Keratinocyte (primary cell): ENCODE measurements at regions not wholly inside any gene's neighbourhood (a gene's known extent, or its start where the extent isn't known, plus 50 kb on each side); places are given as distances from the start of the nearest gene placed in this dataset.

ENCODE experiments used
- DNase-seq: peaks from one replicate; pipeline ENCODE4 v3.0.0-alpha.2; 2011; ENCODE audit warnings: low read depth, missing footprints, low spot score
- FAIRE-seq: peaks from 2 replicates; lab custom pipeline; 2011; peaks lifted over from hg19 to GRCh38; lab: Jason Lieb, UNC
- H2AFZ ChIP-seq: 2 replicates; pipeline ENCODE4 v1.6.0; 2012; ENCODE audit warnings: low read length, control low read depth, inconsistent platforms; ENCODE audit not compliant: control insufficient read depth
- H3K27ac ChIP-seq: 2 replicates; pipeline ENCODE4 v1.5.1; 2011; ENCODE audit warnings: low read length; ENCODE audit not compliant: control insufficient read depth, insufficient read depth
- H3K27me3 ChIP-seq: 3 replicates; pipeline ENCODE4 v1.6.0; 2011; ENCODE audit warnings: low read length; ENCODE audit not compliant: control insufficient read depth, insufficient read depth; ENCODE audit errors: extremely low read depth
- H3K36me3 ChIP-seq, 2 experiments: 2 replicates in 1 of 2; 3 replicates in 1 of 2; pipeline ENCODE4 v1.5.1; 2011; ENCODE audit warnings: low read length in 2 of 2, mild to moderate bottlenecking in 1 of 2; ENCODE audit not compliant: control insufficient read depth in 2 of 2, insufficient read depth in 2 of 2; ENCODE audit errors: extremely low read depth in 1 of 2
- H3K4me1 ChIP-seq: 3 replicates; pipeline ENCODE4 v1.5.1; 2011; ENCODE audit warnings: low read length; ENCODE audit not compliant: control insufficient read depth, insufficient read depth; ENCODE audit errors: extremely low read depth
- H3K4me2 ChIP-seq: 3 replicates; pipeline ENCODE4 v1.6.0; 2011; ENCODE audit warnings: low read depth, low read length; ENCODE audit not compliant: control insufficient read depth, insufficient read depth; ENCODE audit errors: extremely low read depth
- H3K4me3 ChIP-seq, 3 experiments: fragments of 200-600 bp in 1 of 3; sonication (generic) in 1 of 3; 2 replicates in 2 of 3; 3 replicates in 1 of 3; pipeline ENCODE4 v1.5.1; 2011 to 2016; ENCODE audit warnings: low read length in 3 of 3, mild to moderate bottlenecking in 3 of 3, control low read depth in 2 of 3, inconsistent platforms in 1 of 3, low read depth in 1 of 3, mixed read lengths in 1 of 3, mixed run types in 1 of 3, moderate library complexity in 1 of 3; ENCODE audit not compliant: control insufficient read depth in 2 of 3, insufficient read depth in 2 of 3; ENCODE audit errors: extremely low read depth in 1 of 3
- H3K79me2 ChIP-seq: 2 replicates; pipeline ENCODE4 v1.6.0; 2012; ENCODE audit warnings: low read length; ENCODE audit not compliant: control insufficient read depth, insufficient read depth
- H3K9ac ChIP-seq: 3 replicates; pipeline ENCODE4 v1.6.0; 2011; ENCODE audit warnings: low read length; ENCODE audit not compliant: control insufficient read depth, insufficient read depth; ENCODE audit errors: extremely low read depth
- H3K9me1 ChIP-seq: 3 replicates; pipeline ENCODE4 v1.6.0; 2011; ENCODE audit warnings: low read length; ENCODE audit not compliant: control insufficient read depth, insufficient read depth; ENCODE audit errors: extremely low read depth
- H3K9me3 ChIP-seq: 2 replicates; pipeline ENCODE4 v1.5.1; 2012; ENCODE audit warnings: low read depth, low read length; ENCODE audit not compliant: control insufficient read depth
- H4K20me1 ChIP-seq: 3 replicates; pipeline ENCODE4 v1.6.0; 2011; ENCODE audit warnings: low read length; ENCODE audit not compliant: control insufficient read depth, insufficient read depth; ENCODE audit errors: extremely low read depth
- EZH2 ChIP-seq: IDR thresholded peaks from one replicate; pipeline ENCODE4 v1.6.1; 2012; ENCODE audit warnings: inconsistent platforms, mild to moderate bottlenecking, low read length, moderate library complexity
- dilution Hi-C: fragments of 300-500 bp; cut with MboI; formaldehyde crosslinking; loops from one replicate; pipeline ENCODE4 v1.7.0; 2020; ENCODE audit warnings: low sequenced_read_pairs; ENCODE audit not compliant: extremely low pct_ligation_motif_present
- TF ChIP-seq, protein P1 (sequence below), 3 experiments: IDR thresholded peaks in 1 of 3; conservative IDR thresholded peaks in 1 of 3; optimal IDR thresholded peaks in 1 of 3; 2 replicates in 2 of 3; 3 replicates in 1 of 3; pipeline versions ENCODE3 to v1.5.1; 2011; ENCODE audit warnings: low read length in 3 of 3, mild to moderate bottlenecking in 3 of 3, moderate library complexity in 2 of 3, control low read depth in 1 of 3, inconsistent platforms in 1 of 3; ENCODE audit not compliant: insufficient read depth in 2 of 3; ENCODE audit errors: extremely low read depth in 1 of 3

- Histone ChIP-seq H3K79me2 (no peaks in the 10 kb centered on the region), H3K9me1 (no peaks in the 10 kb centered on the region), H3K36me3 (no peaks in the 10 kb centered on the region), H2AFZ (no peak overlapping the region), H3K9ac (no peak overlapping the region), H3K27me3 (no peaks in the 10 kb centered on the region), H3K27ac (no peak overlapping the region), H3K4me3 (no peak overlapping the region), H3K9me3 (peaks cover 5% of the 10 kb centered on the region), H3K4me1 (peaks cover 28% of the 10 kb centered on the region), H4K20me1 (no peaks in the 10 kb centered on the region), H3K4me2 (peak overlapping the region; percentile 56)
- FAIRE-seq (no peak), DNase-seq (no peak)
- TF ChIP-seq, protein P1, sequence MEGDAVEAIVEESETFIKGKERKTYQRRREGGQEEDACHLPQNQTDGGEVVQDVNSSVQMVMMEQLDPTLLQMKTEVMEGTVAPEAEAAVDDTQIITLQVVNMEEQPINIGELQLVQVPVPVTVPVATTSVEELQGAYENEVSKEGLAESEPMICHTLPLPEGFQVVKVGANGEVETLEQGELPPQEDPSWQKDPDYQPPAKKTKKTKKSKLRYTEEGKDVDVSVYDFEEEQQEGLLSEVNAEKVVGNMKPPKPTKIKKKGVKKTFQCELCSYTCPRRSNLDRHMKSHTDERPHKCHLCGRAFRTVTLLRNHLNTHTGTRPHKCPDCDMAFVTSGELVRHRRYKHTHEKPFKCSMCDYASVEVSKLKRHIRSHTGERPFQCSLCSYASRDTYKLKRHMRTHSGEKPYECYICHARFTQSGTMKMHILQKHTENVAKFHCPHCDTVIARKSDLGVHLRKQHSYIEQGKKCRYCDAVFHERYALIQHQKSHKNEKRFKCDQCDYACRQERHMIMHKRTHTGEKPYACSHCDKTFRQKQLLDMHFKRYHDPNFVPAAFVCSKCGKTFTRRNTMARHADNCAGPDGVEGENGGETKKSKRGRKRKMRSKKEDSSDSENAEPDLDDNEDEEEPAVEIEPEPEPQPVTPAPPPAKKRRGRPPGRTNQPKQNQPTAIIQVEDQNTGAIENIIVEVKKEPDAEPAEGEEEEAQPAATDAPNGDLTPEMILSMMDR (optimal IDR thresholded peaks at IDR 0.05 in 1 of 3, IDR thresholded peaks at IDR 0.05 in 1 of 3, conservative IDR thresholded peaks at IDR 0.05 in 1 of 3; ENCODE audit: extremely low read depth in 1 of 3, insufficient read depth in 2 of 3, low read length in 3 of 3), result no peak
- no peak for TF ChIP-seq EZH2
- dilution Hi-C loops, result no loop called here
These were observed 735.6 kb upstream of the MARCKS start for GRCh38 chr6:113121571-113121970.

GRCh38 chr6:113122060-113122459 lies 735.1 kb upstream of the MARCKS start:
- DNase-seq, result peak; percentile 45
- no peak overlapping the region for H2AFZ ChIP-seq

More at GRCh38 chr6:113122060-113122459, 735.1 kb upstream of the MARCKS start:
- Histone ChIP-seq H3K27ac (no peak overlapping the region), H3K9me1 (no peaks in the 10 kb centered on the region), H3K79me2 (no peaks in the 10 kb centered on the region), H3K9ac (no peak overlapping the region), H4K20me1 (no peaks in the 10 kb centered on the region), H3K9me3 (peaks cover under 1% of the 10 kb centered on the region), H3K4me2 (peak overlapping the region; percentile 1), H3K4me3 (no peak overlapping the region), H3K27me3 (no peaks in the 10 kb centered on the region), H3K36me3 (no peaks in the 10 kb centered on the region), H3K4me1 (peaks cover 28% of the 10 kb centered on the region)
- dilution Hi-C loops, result no loop called here
- FAIRE-seq, result peak; percentile 97
- TF ChIP-seq EZH2, result no peak
- TF ChIP-seq, protein P1 (optimal IDR thresholded peaks at IDR 0.05 in 1 of 3, IDR thresholded peaks at IDR 0.05 in 1 of 3, conservative IDR thresholded peaks at IDR 0.05 in 1 of 3; ENCODE audit: extremely low read depth in 1 of 3, insufficient read depth in 2 of 3, low read length in 3 of 3), result peak; percentile 23 to 58 (median 41)
